ENCODE measurements at regions not wholly inside any gene's neighbourhood (a gene's known extent, or its start where the extent isn't known, plus 50 kb on each side); places are given as distances from the start of the nearest gene placed in this dataset.

DNA sequence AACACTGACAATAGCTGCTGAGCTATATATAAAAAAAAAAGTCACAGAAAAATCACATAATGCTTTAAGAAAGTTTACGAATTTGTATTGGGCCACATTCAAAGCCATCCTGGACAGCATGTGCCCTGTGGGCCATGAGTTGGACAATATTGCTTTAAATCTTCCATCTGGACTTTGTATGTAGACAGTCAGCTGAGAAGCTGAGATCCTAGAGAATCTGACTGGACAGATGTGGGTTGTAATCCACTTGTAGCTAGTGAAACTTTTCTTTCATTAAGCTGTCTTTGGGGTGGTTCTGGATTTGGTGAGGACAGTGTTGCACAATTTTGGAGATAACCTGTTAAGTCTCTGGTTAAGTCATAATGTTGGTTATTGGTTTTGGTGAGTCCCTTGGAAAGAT, 824.5 kb downstream of the CCSER2 start:
- DNase-seq = no peak

DNA sequence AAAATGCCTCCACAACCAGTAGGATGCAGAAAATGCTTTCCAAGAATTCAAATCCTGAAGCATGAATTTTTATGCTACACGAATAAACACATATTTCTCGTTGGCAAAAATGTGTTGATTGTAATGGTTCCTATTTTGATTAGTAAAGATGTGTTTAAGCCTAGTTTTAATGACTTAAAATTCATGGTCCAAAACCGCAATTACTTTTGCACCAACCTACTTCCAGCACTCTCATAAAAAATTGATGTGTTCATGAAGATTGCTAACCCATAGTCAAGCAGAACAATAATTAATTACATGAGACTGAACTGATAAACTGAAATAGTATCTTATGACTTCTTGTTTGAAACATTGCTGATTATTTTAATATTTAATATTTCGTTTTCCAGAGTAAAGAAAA, 828.8 kb downstream of the CCSER2 start:
- DNase-seq = no peak

DNA sequence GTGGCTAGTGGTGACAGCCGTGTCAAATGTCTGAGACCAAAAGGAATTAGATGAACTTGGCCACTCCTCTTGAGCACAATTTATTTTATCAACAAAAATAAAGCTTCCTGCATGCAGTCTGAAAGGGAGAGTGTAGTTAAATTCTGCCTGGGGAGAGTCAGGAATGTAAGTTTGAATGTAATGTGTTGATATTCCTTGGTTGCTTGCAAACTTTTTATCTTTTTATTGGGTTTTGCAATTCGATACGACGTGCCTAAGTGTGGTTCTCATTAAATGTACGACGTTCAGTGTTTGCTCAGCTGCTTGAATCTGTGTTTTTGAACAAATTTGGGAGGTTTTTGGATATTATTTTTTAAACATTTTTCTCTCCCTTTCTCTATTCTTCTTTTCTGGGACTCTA, 839.9 kb downstream of the CCSER2 start:
- DNase-seq = no peak

DNA sequence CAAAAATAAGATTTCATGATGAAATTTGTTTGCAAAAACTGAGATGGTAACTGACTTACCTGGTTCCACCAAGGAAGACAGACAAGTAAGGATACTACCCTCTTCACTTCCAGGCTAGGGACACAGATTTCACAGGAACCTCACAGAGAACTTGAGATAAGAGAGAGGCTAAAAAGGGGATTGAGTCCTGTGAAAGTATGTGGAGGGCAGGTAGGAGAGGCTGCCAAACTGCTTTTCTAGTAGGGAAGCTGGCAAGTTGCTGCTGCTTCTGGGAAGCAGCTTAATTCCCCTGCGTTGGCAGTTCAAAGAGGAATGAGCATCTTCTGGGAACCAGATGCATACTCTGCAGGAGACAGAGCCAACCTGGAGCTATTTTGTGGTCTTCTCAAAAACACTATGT, 841.6 kb downstream of the CCSER2 start:
- DNase-seq = no peak

DNA sequence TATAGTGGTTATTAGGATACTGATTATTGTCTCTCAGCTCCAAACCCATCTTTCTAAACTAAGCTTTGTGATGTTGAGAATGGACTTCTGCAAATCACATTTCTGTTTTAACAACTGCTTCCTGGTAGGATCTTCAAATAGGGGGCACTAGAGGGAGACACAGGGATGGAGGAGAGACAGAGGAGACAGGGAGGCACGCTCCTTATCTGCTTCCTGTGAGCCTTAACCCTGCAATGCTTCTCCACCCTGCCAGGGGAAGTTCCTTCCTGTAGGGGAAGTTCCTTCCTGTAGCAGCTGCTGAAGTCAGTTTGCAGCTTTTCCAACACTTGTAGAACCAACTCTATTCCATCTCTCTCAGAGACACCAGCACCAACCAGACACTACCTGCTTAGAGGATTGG, 847.2 kb downstream of the CCSER2 start:
- DNase-seq = no peak

DNA sequence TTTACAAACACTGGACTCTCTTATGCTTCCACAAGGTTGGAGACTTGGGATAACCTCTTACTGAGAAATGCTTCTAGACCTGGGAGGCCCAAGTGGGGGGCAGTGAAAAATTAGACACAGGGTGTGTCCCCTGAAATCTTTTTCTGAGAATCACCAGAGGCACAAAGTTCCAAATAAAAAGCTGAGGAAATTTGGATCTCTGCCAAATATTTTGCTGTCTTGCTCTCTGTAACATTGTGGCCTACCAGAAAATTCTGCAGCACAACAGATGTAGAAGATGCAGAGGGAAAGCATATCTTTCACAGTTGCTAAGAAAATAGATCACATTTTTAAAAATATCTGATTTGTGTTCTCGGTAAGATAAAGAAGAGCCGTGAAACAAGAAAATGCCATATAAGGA, 849.4 kb downstream of the CCSER2 start:
- DNase-seq = no peak

DNA sequence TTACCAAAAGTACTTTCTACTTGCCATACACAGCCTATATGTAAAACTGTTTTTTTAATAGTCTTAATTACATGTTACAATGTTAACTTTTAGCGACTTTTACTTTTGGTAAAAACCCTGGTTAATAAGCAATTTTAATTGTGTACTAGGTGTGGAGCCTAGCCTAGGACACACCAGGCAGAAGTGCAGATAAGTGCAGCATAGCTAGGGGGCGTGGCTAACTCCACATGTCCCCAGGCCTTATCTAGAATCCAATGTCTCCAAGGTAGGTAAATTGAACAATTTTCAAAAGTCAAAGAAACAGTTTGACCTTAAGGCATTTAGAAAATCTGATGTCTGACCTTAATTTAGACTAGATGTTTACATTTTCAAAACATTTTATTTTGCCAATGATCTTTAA, 858.7 kb downstream of the CCSER2 start:
- DNase-seq = no peak

DNA sequence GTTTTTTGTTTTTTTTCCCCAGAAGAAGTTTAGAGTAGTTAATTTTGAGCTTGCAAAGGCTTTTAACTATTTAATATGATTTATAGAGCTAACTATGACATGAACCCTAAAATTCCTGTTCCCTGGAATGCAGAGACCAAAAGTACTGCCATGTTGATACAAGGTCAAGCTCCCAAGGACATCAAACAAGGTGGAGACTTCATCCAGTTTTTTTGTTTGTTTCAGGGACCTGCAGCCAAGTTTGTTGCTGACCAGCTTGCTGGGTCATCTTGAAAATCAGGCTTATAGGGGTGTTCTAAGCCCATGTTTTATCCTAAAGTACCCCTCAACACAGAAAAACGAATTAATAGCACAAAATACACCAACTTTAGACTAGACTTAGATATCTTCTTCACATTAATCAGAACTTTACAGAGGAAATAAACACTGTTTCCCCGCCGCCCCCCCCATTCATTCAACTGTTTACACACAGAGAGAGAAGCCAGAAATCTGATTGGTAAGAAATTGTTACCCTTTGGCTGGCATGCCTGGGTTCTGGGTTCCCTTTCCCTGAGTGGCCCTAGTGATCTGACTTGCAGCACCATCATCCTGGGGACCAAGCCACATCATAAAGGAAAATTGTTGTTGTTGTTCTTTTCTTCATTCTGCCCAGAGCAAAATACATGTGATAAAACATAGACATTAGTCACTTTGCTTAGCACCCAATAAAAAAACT, 860.5 kb downstream of the CCSER2 start:
- no peak for DNase-seq

DNA sequence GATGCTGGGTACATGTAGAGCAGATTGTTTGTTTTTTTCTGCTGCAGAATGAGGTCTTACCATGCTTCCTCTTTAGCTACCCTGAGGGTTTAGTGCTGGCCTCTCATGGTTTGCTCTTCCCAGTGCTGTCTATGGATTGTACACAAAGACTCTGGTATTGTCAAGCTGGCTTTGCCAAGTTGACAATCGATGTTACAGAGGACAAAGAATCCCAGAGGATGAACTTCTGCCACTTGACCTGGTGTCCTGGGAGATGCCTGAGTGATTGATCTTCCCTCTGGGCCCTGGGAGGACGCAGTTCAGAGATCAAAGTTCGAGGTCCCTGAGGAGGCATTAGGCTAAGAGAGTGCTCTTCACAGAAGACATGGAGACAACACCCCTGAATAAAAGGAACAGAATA, 865.4 kb downstream of the CCSER2 start:
- no peak for DNase-seq

DNA sequence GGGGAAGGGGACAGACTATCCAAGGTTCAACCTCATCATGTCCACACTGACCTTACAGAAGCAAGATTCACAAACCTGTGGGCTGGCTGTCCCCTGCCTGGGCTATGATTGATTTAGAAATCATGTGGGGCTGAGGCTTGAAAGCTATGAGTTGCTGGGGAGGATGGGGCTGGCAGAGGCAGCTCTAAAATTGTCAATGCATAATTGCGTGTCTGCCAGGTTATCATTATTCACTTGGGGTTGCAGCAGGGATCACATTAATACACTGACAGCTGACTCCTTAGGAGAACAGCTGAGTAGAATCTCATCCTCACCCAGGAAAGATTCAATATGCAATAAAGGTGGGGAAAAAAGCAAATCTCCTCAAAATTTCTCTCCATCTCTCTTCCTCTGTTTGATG, 866.3 kb downstream of the CCSER2 start:
- no peak for DNase-seq

DNA sequence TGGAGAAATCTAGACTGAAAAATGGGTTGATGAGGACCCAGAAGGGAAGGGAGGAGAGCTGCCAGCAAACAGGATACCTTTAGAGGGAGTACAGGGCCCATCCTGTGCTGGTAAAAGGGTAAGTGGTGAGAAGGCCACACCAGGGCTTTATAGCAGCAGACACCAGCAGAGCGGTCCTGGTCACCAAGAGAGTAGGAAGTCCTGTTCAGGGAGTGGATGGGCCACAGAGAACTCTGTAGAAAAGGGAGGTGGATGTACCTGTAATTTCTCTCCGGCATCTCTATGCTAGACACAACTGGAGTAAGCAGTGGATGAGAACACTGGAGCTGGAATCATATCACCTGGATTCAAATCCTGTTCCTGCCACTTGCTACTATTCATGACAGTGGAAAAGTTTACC, 867.2 kb downstream of the CCSER2 start:
- no peak for DNase-seq

DNA sequence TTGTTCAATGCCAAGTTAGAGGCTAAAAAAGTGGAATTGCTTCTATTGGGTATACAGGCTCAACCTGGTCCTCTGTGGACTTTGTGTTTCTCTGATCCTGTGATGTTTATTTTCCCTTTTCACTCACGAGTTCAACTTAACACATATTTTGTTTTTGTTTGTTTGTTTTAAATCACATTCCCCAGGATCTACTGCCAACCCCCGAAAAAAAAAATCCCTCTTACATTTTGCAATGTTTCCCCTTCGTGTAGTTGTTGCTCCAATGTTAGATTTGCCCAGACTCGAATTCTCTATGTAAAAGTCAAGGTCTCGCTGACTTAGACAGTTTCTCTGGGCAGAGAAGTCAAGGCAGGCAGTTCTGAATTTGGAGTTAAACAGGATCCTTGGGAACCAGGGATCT, 876.4 kb downstream of the CCSER2 start:
- no peak for DNase-seq

DNA sequence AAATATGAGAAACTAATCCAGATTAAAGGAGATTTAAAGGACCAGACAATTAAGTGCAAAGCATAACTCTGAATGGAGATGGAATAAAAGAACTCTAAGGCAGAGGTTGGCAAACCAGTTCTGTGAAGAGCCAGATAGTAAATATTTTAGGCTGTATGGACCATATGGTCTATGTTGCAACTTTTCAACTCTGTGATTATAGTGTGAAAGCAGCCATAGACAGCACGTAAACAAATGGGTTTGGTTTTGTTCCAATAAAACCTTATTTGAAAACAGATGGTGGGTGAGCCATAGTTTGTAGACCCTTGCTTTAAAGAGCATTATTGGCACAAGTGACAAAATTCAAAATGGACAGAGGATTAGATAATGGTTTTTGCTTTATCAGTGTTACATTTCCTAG, 884.1 kb downstream of the CCSER2 start:
- no peak for DNase-seq

DNA sequence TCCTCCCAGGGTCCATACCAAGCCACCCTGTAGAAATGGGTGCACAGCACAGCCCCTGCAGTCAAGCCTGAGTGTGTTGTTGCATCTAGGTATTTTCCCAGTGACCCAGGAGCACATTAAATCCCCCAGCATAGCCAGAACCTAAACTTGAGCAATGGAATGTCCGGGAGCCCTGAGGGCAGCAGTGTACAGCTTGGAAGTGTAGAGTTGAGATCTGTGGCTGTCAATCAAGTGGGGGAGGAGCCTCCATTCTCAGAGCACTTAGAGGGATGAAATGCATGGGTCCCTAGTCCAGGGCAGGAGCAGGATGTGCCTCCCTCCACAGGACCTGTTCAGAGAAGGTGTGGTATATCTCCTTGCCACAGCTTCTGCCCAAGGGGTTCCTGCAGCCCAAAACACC, 885.1 kb downstream of the CCSER2 start:
- no peak for DNase-seq

DNA sequence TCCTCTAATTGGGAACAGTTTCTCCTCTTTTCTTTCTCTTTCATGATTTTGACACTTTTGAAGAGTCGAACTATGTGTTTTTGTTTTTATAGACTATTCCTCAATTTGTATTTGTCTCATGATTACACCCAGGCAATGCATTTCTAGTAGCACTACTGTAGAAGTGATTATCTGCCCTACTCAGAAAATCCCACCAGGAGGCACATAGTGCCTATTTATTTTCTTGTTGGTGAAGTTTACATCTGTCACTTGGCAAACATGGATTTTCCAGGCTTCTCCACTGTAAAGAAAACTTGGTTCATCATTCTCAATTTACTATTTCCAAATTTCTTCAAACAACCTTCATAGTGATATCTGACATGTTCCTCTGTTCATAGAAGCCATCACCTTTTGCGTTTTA, 893.9 kb downstream of the CCSER2 start:
- no peak for DNase-seq

DNA sequence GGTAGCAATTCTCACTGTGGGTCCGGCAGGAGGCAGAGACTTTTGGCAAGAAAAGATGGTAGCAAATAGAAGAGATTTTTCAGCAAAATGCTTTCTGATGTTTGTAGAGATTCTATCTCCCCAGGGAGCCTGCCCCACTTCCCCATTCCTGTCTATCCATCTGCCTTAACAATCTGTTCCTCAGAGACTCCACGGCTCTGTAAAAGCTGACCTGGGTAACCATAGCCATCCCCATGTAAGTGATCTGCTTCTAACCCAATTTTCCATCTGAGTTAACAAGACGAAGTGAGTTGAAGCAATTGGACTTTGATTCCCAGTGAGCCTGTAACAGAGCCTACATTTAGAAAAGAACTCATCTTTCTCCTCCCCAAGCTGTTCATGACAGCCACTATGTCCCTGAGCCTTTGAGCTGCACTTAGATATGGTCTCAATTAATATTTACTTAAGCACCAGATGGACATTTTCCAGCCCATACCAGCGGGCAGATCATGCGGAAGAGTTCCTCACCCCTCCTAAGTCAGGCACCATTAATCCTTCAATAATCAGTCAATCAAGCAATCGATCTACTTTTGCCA, 896.1 kb downstream of the CCSER2 start:
- DNase-seq = no peak

DNA sequence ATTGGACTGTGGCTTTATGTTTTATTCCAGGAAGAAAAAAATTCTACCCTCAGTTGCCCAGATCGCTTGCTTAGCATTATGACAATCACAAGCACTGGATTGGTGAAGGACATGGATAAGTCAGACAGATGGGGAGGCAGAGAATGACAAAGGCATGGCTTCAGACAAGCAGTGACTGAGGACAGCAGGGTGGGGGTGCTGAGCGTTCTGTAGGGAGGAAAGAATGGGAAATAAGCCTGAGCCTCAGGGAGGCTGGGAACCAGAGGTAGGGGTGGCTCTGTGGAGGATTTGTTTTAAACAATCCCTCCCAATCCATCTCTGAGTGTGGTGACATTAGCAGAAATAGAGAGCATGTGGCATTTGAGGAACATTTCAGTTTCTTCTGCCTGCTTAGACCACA, 896.9 kb downstream of the CCSER2 start:
- no peak for DNase-seq

DNA sequence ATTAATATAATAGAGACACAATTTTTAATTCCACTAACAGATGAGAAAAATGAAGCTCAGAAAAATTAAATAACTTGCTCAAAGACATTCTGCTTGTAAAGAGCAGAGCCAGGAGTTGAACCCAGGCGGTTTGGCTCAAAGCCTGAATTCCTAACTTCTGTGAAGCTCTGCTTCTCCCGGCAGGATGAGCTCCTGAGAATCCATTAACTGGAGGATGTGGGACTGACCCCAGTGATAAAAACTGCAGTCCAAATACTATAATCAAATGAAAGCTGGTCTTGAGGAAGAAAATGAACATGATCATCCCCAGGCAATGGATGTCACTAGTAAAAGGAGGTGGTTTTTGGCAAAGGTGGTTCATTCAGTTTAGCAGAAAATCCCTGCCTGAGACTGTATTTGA, 898.2 kb downstream of the CCSER2 start:
- no peak for DNase-seq

DNA sequence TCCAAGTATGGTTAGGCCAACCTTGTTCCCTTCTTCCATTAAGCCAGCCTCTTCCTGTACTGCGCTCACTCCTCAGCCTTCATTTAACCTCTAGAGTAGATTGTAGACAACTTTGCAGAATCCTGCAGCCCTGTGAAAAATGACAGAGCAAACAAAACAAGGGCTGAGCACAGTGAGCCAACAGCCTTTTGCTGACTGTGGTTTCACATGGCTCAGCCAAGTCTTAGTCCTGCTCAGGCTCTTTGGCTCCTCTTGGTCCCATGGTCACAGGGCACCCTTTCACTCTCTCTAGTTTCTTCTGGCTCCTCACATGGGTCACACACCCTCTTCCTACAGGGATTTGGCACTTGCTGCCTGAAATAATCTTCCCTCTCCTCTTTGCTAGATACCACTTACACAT, 900.3 kb downstream of the CCSER2 start:
- DNase-seq = no peak

DNA sequence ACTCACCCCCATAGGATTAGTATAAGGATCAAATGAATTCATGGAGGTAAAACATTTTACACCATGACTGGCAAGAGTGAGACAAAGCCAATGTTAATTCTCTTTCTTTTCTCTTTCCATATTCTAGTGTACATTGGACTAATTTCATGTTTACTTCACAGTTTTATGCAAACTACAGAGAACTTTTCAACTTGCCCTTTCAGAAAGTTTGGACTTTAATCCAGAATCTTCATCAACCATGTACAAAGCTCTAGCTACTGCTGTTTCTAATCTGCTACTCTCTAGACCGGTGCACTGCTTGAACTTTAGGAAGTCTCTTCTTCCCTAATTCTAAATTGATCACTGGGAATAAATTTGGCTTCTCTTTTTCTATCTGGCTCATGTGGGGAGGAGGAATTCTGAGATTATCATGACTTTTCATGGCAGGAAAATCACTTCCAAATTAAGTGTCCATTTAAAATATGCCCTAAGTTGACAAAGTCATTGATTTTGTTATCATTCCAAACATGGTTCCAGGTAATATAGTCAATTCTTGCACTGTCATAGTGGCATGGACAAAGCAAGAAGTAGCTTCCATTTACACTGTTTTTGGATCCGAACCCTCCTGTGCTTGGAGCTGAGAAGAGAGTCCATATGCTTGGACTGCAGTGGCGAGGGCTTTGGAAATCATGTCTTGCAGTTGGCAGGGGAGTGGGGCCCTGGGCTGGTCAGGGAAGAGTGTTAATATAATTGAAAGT, 903.3 kb downstream of the CCSER2 start:
- no peak for DNase-seq

DNA sequence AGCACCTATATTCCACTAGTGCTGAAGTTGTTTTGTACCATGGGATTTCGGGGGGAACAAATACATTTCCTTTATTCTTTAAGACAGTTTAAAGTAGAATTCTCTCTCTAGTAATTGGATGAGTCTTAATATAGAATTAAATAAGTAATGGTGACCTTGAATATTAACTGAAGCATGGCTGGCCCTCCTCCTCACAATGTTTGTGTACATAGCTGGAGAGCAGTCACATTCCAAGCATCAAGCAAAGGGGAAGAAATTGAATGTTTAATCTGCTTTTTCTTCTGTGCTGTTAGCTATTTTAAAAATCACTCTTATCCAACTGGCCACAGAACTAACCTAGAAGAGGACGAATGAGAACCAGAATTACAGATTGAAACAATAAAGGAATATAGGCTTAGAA, 906.9 kb downstream of the CCSER2 start:
- no peak for DNase-seq

DNA sequence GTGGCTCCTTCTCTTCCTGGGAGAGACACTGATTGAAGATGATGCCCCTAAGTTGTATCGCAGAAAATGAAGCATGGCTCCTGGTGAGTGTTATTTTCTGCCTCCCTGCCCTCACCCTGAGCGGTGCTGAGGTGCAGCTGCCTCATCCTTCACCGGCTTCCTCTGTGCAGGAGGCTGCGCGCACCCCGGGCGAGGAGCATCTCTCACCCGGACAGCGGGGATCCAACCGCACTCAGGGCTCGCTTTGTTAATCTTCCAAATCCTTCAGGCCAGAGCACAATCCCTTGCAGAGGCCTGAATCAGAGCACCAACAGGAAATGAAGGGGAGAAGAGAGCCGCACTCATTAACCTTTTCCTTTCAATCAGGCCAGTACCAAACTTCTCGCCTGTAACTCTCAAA, 910.3 kb downstream of the CCSER2 start:
- no peak for DNase-seq

DNA sequence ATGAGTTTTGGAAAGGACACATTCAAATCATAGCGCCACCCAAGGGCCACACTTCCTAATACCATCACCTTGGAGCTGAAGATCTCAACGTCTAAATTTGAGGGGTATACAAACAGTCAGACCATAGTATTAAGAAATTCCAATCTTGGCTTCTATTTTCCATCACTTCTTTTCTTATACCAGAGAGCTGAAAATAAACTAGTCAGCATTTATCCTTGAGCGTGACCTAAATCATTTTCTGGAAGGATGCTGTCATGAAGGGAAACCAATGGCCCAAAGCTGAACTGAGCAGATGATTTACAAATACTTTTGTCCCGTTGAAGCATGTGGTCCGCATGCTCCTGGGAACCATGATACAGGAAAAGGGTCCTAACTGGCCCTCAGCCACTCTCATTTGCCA, 921.9 kb downstream of the CCSER2 start:
- no peak for DNase-seq

DNA sequence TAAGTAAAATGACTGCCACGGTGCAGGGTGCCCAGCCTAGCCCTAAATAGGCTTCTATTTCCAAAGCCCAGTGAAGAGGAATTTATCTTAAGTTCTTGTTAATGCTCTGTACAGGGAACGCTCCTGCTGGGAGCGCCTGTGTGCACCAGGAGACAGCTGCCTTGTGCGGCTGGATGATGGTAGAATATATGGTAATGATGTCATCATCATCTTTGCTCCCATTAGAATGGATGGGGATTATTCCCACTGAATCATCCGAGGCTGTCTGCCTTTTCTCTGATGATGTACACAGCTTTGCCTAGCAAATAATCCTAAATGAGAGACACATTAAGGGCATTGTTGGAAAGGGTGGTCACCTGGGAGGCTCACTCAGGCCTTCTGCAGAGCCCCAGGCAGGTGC, 928.1 kb downstream of the CCSER2 start:
- DNase-seq = no peak

DNA sequence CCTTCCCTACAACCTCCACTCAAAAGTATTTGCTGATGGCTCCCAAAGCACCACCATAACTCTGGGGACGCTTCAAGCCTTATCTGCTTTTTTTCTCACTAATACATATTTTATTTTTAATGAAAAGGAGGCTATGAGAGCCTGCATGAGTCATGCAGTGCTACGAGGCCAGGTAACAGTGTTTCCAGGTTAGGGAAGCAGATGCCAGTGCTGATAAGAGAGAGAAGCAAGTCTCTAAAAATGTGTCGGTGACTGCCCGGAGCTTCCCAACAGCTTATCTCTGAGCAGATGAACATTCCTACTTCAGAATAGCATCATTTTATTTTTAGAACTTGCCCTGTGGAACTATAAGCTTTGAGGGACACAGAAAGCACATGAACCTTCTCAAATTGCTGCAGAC, 931.5 kb downstream of the CCSER2 start:
- no peak for DNase-seq
